ENCODE measurements at regions not wholly inside any gene's neighbourhood (a gene's known extent, or its start where the extent isn't known, plus 50 kb on each side); places are given as distances from the start of the nearest gene placed in this dataset.
A peak's percentile ranks its signal among the peaks of the same experiment; 100 is the strongest.

GRCh38 chr2:215687149-215688031 lies 251.5 kb upstream of the FN1 start:
- Histone ChIP-seq H3F3A (ENCODE audit: insufficient read depth) (peaks cover 51% of the 10 kb centered on the region), H3K36me3 (ENCODE audit: low read depth) (no peaks in the 10 kb centered on the region), H3K4me2 (ENCODE audit: unreplicated experiment) (no peak overlapping the region), H3K4me3 (no peak overlapping the region), H3K9ac (no peak overlapping the region), H3K4me1 (ENCODE audit: insufficient read depth) (peaks cover 49% of the 10 kb centered on the region), H3K9me2 (ENCODE audit: insufficient read depth) (no peaks in the 10 kb centered on the region), H3K79me2 (ENCODE audit: insufficient read depth) (no peaks in the 10 kb centered on the region), H4K20me1 (ENCODE audit: insufficient read depth) (no peaks in the 10 kb centered on the region), H2AFZ (no peak overlapping the region), H3K27me3 (replicated peaks; ENCODE audit: insufficient read depth) (no peaks in the 10 kb centered on the region), H3K27ac (no peak overlapping the region), H3K9me3 (ENCODE audit: low read depth) (no peaks in the 10 kb centered on the region)
- no peak for TF ChIP-seq EZH2phosphoT487 (IDR thresholded peaks at IDR 0.05; ENCODE audit: insufficient read depth, low read depth)
- no peak for TF ChIP-seq EZH2 (IDR thresholded peaks at IDR 0.05; ENCODE audit: insufficient read depth, poor library complexity, severe bottlenecking)
- 98 to 100% methylated on average over 2 of the region's 2 CpGs for WGBS, 2 experiments (ENCODE audit: low coverage in 1 of 2, low lambda C conversion rate in 2 of 2, missing lambda C conversion rate in 2 of 2)
- no peak for DNase-seq
- in situ Hi-C loops (cut with MboI) = no loop called here

GRCh38 chr2:215685238-215685990 lies 249.5 kb upstream of the FN1 start:
- TF ChIP-seq EZH2 (IDR thresholded peaks at IDR 0.05; ENCODE audit: insufficient read depth, poor library complexity, severe bottlenecking) = no peak
- TF ChIP-seq EZH2phosphoT487 (IDR thresholded peaks at IDR 0.05; ENCODE audit: insufficient read depth, low read depth) = no peak
- Histone ChIP-seq H4K20me1 (ENCODE audit: insufficient read depth) (no peaks in the 10 kb centered on the region), H3K4me2 (ENCODE audit: unreplicated experiment) (peak overlapping the region; percentile 46), H3K9ac (peak overlapping the region; percentile 48), H3F3A (ENCODE audit: insufficient read depth) (peaks cover 54% of the 10 kb centered on the region), H3K4me3 (no peak overlapping the region), H3K36me3 (ENCODE audit: low read depth) (no peaks in the 10 kb centered on the region), H3K27me3 (replicated peaks; ENCODE audit: insufficient read depth) (no peaks in the 10 kb centered on the region), H2AFZ (no peak overlapping the region), H3K27ac (peak overlapping the region; percentile 84), H3K9me3 (ENCODE audit: low read depth) (no peaks in the 10 kb centered on the region), H3K79me2 (ENCODE audit: insufficient read depth) (no peaks in the 10 kb centered on the region), H3K9me2 (ENCODE audit: insufficient read depth) (no peaks in the 10 kb centered on the region), H3K4me1 (ENCODE audit: insufficient read depth) (peaks cover 54% of the 10 kb centered on the region)
- WGBS, 2 experiments (ENCODE audit: low coverage in 1 of 2, low lambda C conversion rate in 2 of 2, missing lambda C conversion rate in 2 of 2) = 8 to 16% methylated on average over 1 of the region's 1 CpG
- in situ Hi-C loops (cut with MboI) = no loop called here
- peak; percentile 36 for DNase-seq

- H4K20me1 ChIP-seq (ENCODE audit: insufficient read depth) = no peaks in the 10 kb centered on the region
- in situ Hi-C loops (cut with MboI) = no loop called here
- WGBS, 2 experiments (ENCODE audit: low coverage in 1 of 2, low lambda C conversion rate in 2 of 2, missing lambda C conversion rate in 2 of 2) = 47 to 51% methylated on average over 4 of the region's 4 CpGs
- H3K9ac ChIP-seq = peak overlapping the region; percentile 48
- peak; percentile 86 for DNase-seq
- no peaks in the 10 kb centered on the region for H3K27me3 ChIP-seq (replicated peaks; ENCODE audit: insufficient read depth)
- peaks cover 57% of the 10 kb centered on the region for H3K4me1 ChIP-seq (ENCODE audit: insufficient read depth)
- no peak overlapping the region for H3K4me3 ChIP-seq
- peak overlapping the region; percentile 84 for H3K27ac ChIP-seq
- H2AFZ ChIP-seq = no peak overlapping the region
- no peaks in the 10 kb centered on the region for H3K9me2 ChIP-seq (ENCODE audit: insufficient read depth)
- no peaks in the 10 kb centered on the region for H3K79me2 ChIP-seq (ENCODE audit: insufficient read depth)
- H3K36me3 ChIP-seq (ENCODE audit: low read depth) = no peaks in the 10 kb centered on the region
- H3K4me2 ChIP-seq (ENCODE audit: unreplicated experiment) = peak overlapping the region; percentile 46
- H3K9me3 ChIP-seq (ENCODE audit: low read depth) = no peaks in the 10 kb centered on the region
- peaks cover 58% of the 10 kb centered on the region for H3F3A ChIP-seq (ENCODE audit: insufficient read depth)
- TF ChIP-seq EZH2phosphoT487 (IDR thresholded peaks at IDR 0.05; ENCODE audit: insufficient read depth, low read depth) (no peak), EZH2 (IDR thresholded peaks at IDR 0.05; ENCODE audit: insufficient read depth, poor library complexity, severe bottlenecking) (no peak)
Observed at GRCh38 chr2:215684448-215685237, 248.8 kb upstream of the FN1 start.

GRCh38 chr2:215683295-215683694 lies 247.4 kb upstream of the FN1 start:
- Histone ChIP-seq H3K4me2 (ENCODE audit: unreplicated experiment) (no peak overlapping the region), H2AFZ (no peak overlapping the region), H4K20me1 (ENCODE audit: insufficient read depth) (no peaks in the 10 kb centered on the region), H3K36me3 (ENCODE audit: low read depth) (no peaks in the 10 kb centered on the region), H3F3A (ENCODE audit: insufficient read depth) (peaks cover 58% of the 10 kb centered on the region), H3K4me1 (ENCODE audit: insufficient read depth) (peaks cover 57% of the 10 kb centered on the region), H3K9me2 (ENCODE audit: insufficient read depth) (no peaks in the 10 kb centered on the region), H3K27me3 (replicated peaks; ENCODE audit: insufficient read depth) (no peaks in the 10 kb centered on the region), H3K27ac (no peak overlapping the region), H3K9me3 (ENCODE audit: low read depth) (no peaks in the 10 kb centered on the region), H3K9ac (no peak overlapping the region), H3K79me2 (ENCODE audit: insufficient read depth) (no peaks in the 10 kb centered on the region), H3K4me3 (no peak overlapping the region)
- 82 to 87% methylated on average over 4 of the region's 4 CpGs for WGBS, 2 experiments (ENCODE audit: low coverage in 1 of 2, low lambda C conversion rate in 2 of 2, missing lambda C conversion rate in 2 of 2)
- in situ Hi-C loops (cut with MboI) = no loop called here
- DNase-seq = no peak
- no peak for TF ChIP-seq EZH2phosphoT487 (IDR thresholded peaks at IDR 0.05; ENCODE audit: insufficient read depth, low read depth)
- TF ChIP-seq EZH2 (IDR thresholded peaks at IDR 0.05; ENCODE audit: insufficient read depth, poor library complexity, severe bottlenecking) = no peak
